Gastrocnemius medialis (tissue), 4 donors: ENCODE measurements at regions not wholly inside any gene's neighbourhood (a gene's known extent, or its start where the extent isn't known, plus 50 kb on each side); places are given as distances from the start of the nearest gene placed in this dataset.
A peak's percentile ranks its signal among the peaks of the same experiment; 100 is the strongest.

ENCODE experiments used
- ATAC-seq, 2 donors: fragments of 150-250 bp; one replicate each; pipeline ENCODE4 v1.9.1; 2016
- DNase-seq, 2 donors: peaks; one replicate each; pipeline ENCODE4 v3.0.0-alpha.2; 2019
- H3K27ac ChIP-seq, 4 donors: fragments of 200-600 bp; sonication (generic); 1 replicate in 1 of 4; 2 replicates in 3 of 4; pipeline ENCODE4 v1.5.1; 2016 to 2018; ENCODE audit warnings: mild to moderate bottlenecking in 2 of 4, moderate library complexity in 1 of 4
- H3K27me3 ChIP-seq, 3 donors: fragments of 200-600 bp; sonication (generic) in 2 of 3; 1 replicate in 1 of 3; 2 replicates in 2 of 3; pipeline versions ENCODE4 v1.5.1 to v1.6.0; 2016 to 2019; ENCODE audit warnings: mild to moderate bottlenecking in 1 of 3, moderate library complexity in 1 of 3
- H3K36me3 ChIP-seq, 2 donors: fragments of 200-600 bp; sonication (generic) in 1 of 2; one replicate each; pipeline ENCODE4 v1.5.1; 2017 to 2018
- H3K4me1 ChIP-seq, 2 donors: fragments of 200-600 bp; sonication (generic) in 1 of 2; one replicate each; pipeline ENCODE4 v1.5.1; 2016 to 2017; ENCODE audit warnings: mild to moderate bottlenecking in 2 of 2
- H3K4me3 ChIP-seq, 4 donors: fragments of 200-600 bp; sonication (generic) in 3 of 4; 1 replicate in 1 of 4; 2 replicates in 3 of 4; pipeline ENCODE4 v1.5.1; 2016 to 2019; ENCODE audit warnings: mild to moderate bottlenecking in 2 of 4
- H3K9me3 ChIP-seq, 3 donors: fragments of 200-600 bp; sonication (generic) in 2 of 3; 1 replicate in 1 of 3; 2 replicates in 2 of 3; pipeline ENCODE4 v1.5.1; 2016 to 2019
- POLR2A ChIP-seq, 2 donors: fragments of 450-650 bp; IDR thresholded peaks; one replicate each; pipeline ENCODE4 v1.6.1; 2017; ENCODE audit warnings: antibody characterized with exemption in 2 of 2, mild to moderate bottlenecking in 2 of 2, moderate library complexity in 2 of 2
- in situ Hi-C, 4 donors: fragments of 200-750 bp; cut with MboI; loops; one replicate each; pipeline versions ENCODE4 v1.15.0 to v1.8.0; 2017; ENCODE audit warnings: low sequenced_read_pairs in 4 of 4
- intact Hi-C: fragments of 100-400 bp; cut with DNase I; formaldehyde crosslinking; loops from one replicate; pipeline ENCODE4 v1.15.1; 2023; ENCODE audit warnings: low total_unique reads
- TF ChIP-seq, protein P1 (sequence below), 5 experiments: fragments of 450-650 bp in 3 of 5; fragments of 200-600 bp in 2 of 5; sonication (generic) in 2 of 5; IDR thresholded peaks in 4 of 5; conservative IDR thresholded peaks in 1 of 5; 1 replicate in 4 of 5; 2 replicates in 1 of 5; pipeline ENCODE4 v1.5.1; 2016 to 2019; ENCODE audit warnings: antibody characterized with exemption in 5 of 5, mild to moderate bottlenecking in 3 of 5, moderate library complexity in 3 of 5

DNA sequence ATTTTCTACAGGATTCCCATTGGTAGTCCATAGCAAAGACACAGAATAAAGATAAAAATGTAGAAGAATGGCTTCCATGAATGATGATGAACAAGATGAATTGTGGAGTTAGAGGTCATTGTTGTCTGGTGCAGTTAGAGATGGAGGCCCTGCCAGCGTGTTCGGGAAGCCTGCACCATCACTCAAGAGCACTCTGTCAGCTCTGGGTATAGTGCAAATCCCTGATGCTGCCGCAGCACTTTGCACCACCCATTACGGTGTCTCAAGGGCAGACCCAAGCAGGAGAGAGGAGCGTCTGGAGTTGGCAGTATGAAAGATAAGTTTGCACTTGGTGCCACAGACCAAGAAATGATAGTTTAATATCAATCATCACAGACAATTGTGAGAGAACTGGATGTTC lies 181.6 kb upstream of the CHST9 start:
- no peaks in the 10 kb centered on the region for H3K4me1 ChIP-seq
- H3K4me3 ChIP-seq, result no peak overlapping the region
- no peak for ATAC-seq
- H3K36me3 ChIP-seq, result no peaks in the 10 kb centered on the region
- intact Hi-C loops, result no loop called here
- DNase-seq, result no peak
- TF ChIP-seq POLR2A (IDR thresholded peaks at IDR 0.05), result no peak
- TF ChIP-seq, protein P1, sequence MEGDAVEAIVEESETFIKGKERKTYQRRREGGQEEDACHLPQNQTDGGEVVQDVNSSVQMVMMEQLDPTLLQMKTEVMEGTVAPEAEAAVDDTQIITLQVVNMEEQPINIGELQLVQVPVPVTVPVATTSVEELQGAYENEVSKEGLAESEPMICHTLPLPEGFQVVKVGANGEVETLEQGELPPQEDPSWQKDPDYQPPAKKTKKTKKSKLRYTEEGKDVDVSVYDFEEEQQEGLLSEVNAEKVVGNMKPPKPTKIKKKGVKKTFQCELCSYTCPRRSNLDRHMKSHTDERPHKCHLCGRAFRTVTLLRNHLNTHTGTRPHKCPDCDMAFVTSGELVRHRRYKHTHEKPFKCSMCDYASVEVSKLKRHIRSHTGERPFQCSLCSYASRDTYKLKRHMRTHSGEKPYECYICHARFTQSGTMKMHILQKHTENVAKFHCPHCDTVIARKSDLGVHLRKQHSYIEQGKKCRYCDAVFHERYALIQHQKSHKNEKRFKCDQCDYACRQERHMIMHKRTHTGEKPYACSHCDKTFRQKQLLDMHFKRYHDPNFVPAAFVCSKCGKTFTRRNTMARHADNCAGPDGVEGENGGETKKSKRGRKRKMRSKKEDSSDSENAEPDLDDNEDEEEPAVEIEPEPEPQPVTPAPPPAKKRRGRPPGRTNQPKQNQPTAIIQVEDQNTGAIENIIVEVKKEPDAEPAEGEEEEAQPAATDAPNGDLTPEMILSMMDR (IDR thresholded peaks at IDR 0.05 in 4 of 5, conservative IDR thresholded peaks at IDR 0.05 in 1 of 5), result no peak
- no peaks in the 10 kb centered on the region for H3K9me3 ChIP-seq
- no peak overlapping the region for H3K27ac ChIP-seq
- in situ Hi-C loops, result loop anchor here in 3 of 4 donors (5.0 to 10.0 kb wide), 2 partner anchors 231 to 238 kb away; no protein-coding TSS in a partner anchor
- no peaks in the 10 kb centered on the region for H3K27me3 ChIP-seq

DNA sequence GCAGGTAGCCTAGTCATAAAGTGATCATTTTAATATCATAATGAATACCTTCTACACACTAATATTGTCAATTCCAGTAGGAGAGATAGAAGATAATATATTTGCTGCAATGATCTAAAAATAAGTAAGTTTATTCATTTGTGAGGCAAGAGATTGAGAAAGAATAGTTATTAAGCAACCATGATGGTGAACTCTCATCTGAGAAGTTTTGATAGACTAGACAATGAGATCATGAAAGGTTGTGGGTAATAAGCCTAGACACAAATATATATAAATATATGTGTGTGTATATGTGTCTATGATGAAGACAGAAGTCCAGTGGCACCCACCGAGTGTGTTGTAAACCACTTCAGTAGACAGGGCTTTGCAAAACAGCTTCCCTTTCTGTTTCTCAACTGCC lies 181.0 kb upstream of the CHST9 start:
- no peak overlapping the region for H3K27ac ChIP-seq
- H3K4me3 ChIP-seq, result no peak overlapping the region
- intact Hi-C loops, result no loop called here
- ATAC-seq (no peak), DNase-seq (no peak)
- no peak for TF ChIP-seq POLR2A (IDR thresholded peaks at IDR 0.05)
- TF ChIP-seq, protein P1 (IDR thresholded peaks at IDR 0.05 in 4 of 5, conservative IDR thresholded peaks at IDR 0.05 in 1 of 5), result no peak
- H3K9me3 ChIP-seq, result no peaks in the 10 kb centered on the region
- H3K4me1 ChIP-seq, result no peaks in the 10 kb centered on the region
- no peaks in the 10 kb centered on the region for H3K36me3 ChIP-seq
- in situ Hi-C loops, result loop anchor here in 3 of 4 donors (5.0 to 10.0 kb wide), 2 partner anchors 231 to 239 kb away; no protein-coding TSS in a partner anchor
- no peaks in the 10 kb centered on the region for H3K27me3 ChIP-seq

DNA sequence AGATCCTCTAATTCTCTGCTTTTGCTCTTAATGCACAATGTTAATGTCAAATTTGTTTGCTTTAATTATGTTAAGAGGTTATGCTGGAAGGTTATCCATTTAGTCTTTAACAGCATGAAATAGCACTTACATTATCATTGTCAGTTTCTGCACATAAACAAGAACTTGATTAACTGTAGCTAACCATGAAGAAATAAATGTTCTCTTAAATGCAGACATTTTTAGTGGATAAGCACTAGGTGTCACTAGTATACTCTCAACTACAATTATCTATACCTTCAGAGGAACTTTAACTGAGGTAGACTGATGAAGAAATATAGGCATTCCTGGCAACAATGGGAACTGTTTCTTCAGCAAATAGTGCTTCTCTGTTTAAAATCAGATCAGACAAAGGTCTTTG lies 178.8 kb upstream of the CHST9 start:
- ATAC-seq, result peak in 1 of 2 donors; percentile 36
- in situ Hi-C loops, result loop anchor here in 1 of 4 donors (10.0 kb wide), 1 partner anchor 241 kb away; no protein-coding TSS in a partner anchor

DNA sequence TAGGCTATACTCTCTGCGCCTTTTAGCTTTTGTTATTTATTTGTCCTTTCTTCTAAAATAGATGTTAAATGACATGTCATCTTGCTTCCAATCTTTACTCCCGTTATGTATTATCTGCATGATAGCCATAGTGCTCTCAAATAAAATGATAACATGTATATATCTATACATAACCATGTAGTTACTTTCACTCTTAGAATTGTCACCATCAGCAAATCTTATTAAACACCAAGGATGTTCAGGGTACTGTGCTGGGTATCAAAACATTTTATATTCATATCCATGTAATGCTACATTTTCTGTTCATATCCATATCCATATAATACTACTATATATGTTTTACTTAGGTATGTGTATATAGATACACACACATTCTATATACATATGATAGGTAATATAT lies 176.4 kb upstream of the CHST9 start:
- TF ChIP-seq POLR2A (IDR thresholded peaks at IDR 0.05), result no peak
- TF ChIP-seq, protein P1 (IDR thresholded peaks at IDR 0.05 in 4 of 5, conservative IDR thresholded peaks at IDR 0.05 in 1 of 5), result no peak
- Histone ChIP-seq H3K4me3 (no peak overlapping the region), H3K4me1 (no peaks in the 10 kb centered on the region), H3K27me3 (no peaks in the 10 kb centered on the region), H3K9me3 (no peaks in the 10 kb centered on the region), H3K27ac (no peak overlapping the region), H3K36me3 (no peaks in the 10 kb centered on the region)
- in situ Hi-C loops (loop anchor here in 1 of 4 donors (10.0 kb wide), 1 partner anchor 243 kb away; no protein-coding TSS in a partner anchor), intact Hi-C loops (no loop called here)
- DNase-seq (no peak), ATAC-seq (no peak)

More for the DNA sequence above, 178.8 kb upstream of the CHST9 start:
- Histone ChIP-seq H3K9me3 (no peaks in the 10 kb centered on the region), H3K4me1 (no peaks in the 10 kb centered on the region), H3K4me3 (no peak overlapping the region), H3K36me3 (no peaks in the 10 kb centered on the region), H3K27ac (no peak overlapping the region), H3K27me3 (no peaks in the 10 kb centered on the region)
- no peak for DNase-seq
- intact Hi-C loops, result loop anchor here (1.0 kb wide), 1 partner anchor 235 kb away; no protein-coding TSS in a partner anchor
- TF ChIP-seq, protein P1 (IDR thresholded peaks at IDR 0.05 in 4 of 5, conservative IDR thresholded peaks at IDR 0.05 in 1 of 5), result peak in 3 of 5 experiments; percentile 25 to 46 (median 36)
- no peak for TF ChIP-seq POLR2A (IDR thresholded peaks at IDR 0.05)

DNA sequence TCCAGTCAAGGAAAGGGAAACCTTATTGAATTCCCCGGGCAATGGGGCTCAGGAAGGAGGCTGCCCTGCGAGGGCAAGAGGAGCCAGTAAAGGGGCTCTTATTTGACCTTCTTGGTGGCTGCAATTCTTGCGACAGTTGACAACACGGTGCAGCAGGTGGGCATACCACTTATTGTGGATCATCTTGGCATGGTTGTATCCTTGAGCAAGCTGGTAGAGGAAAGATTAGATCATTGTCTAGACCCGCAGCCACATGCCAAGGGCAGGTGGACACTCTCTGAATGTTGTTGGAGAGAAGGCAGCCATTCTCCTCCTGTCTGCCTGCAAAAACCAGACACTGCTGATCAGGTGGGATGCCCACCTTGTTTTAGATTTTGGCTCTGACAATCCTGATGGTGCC lies 170.2 kb upstream of the CHST9 start:
- DNase-seq (no peak), ATAC-seq (no peak)
- Histone ChIP-seq H3K4me1 (no peaks in the 10 kb centered on the region), H3K27me3 (no peaks in the 10 kb centered on the region), H3K4me3 (no peak overlapping the region), H3K36me3 (no peaks in the 10 kb centered on the region), H3K27ac (no peak overlapping the region), H3K9me3 (no peaks in the 10 kb centered on the region)
- intact Hi-C loops, result no loop called here
- TF ChIP-seq, protein P1 (IDR thresholded peaks at IDR 0.05 in 4 of 5, conservative IDR thresholded peaks at IDR 0.05 in 1 of 5), result no peak
- no peak for TF ChIP-seq POLR2A (IDR thresholded peaks at IDR 0.05)
- in situ Hi-C loops, result no loop called here
